Right cardiac atrium (tissue), 5 donors: ENCODE measurements at regions not wholly inside any gene's neighbourhood (a gene's known extent, or its start where the extent isn't known, plus 50 kb on each side); places are given as distances from the start of the nearest gene placed in this dataset.

Experiments
- ATAC-seq, 2 donors: fragments of 200-7000 bp; cut with Tn5 transposase; one replicate each; pipeline versions ENCODE4 v1.8.0 to v1.9.1; 2020; ENCODE audit warnings: moderate library complexity in 2 of 2, mild to moderate bottlenecking in 1 of 2
- DNase-seq, 3 donors: peaks; one replicate each; pipeline ENCODE4 v3.0.0-alpha.2; 2020
- H3K27ac ChIP-seq: one replicate; pipeline ENCODE4 v1.5.1; 2013; ENCODE audit warnings: mild to moderate bottlenecking, low read length, control low read depth, moderate library complexity
- H3K27me3 ChIP-seq: one replicate; pipeline ENCODE4 v1.6.1; 2013; ENCODE audit not compliant: control insufficient read depth, insufficient read depth
- H3K4me1 ChIP-seq: one replicate; pipeline ENCODE4 v1.6.1; 2013; ENCODE audit warnings: low read length; ENCODE audit not compliant: control insufficient read depth, insufficient read depth
- H3K4me3 ChIP-seq: one replicate; pipeline ENCODE4 v1.5.1; 2013; ENCODE audit warnings: low read length, control low read depth
- H3K9me3 ChIP-seq: one replicate; pipeline ENCODE4 v1.6.1; 2013; ENCODE audit warnings: low read length; ENCODE audit not compliant: control insufficient read depth
- WGBS: extraction: QIAGEN DNeasy Blood & Tissue Kit; methylation state at CpG from one replicate; pipeline ENCODE4 v1.1.7; 2013; 5-methylcytosine and 5-hydroxymethylcytosine counted together
- intact Hi-C, 4 donors: fragments of 100-400 bp; cut with DNase I; formaldehyde crosslinking; loops; one replicate each; pipeline versions ENCODE4 v1.11.0 to v1.14.0; 2022 to 2023
- donor health status: healthy with polysubstance abuse.
- donor health status: DM: no; HTN: yes; CAD: no.
- donor health status: DM: no; HTN: no; CAD: no.
- donor health status: DM: no; HTN: yes; CAD: no; lungs with severe emphysema.
- donor health status: DM: yes; HTN: yes; CAD: no.

GRCh38 chr7:136086712-136087111 is 109.6 kb upstream of the MTPN start:
- intact Hi-C loops = no loop called here
- H3K4me3 ChIP-seq = peak overlapping the region; percentile 44
- peaks cover 4% of the 10 kb centered on the region for H3K4me1 ChIP-seq
- DNase-seq = peak in 2 of 3 donors; percentile 49 to 66
- no peaks in the 10 kb centered on the region for H3K27me3 ChIP-seq
- H3K27ac ChIP-seq = no peak overlapping the region
- ATAC-seq = peak; percentile 100
- H3K9me3 ChIP-seq = no peaks in the 10 kb centered on the region
- 22% methylated on average over 3 of the region's 3 CpGs for WGBS

- DNase-seq (no peak), ATAC-seq (no peak)
- Histone ChIP-seq H3K27ac (no peak overlapping the region), H3K4me3 (no peak overlapping the region), H3K9me3 (no peaks in the 10 kb centered on the region), H3K27me3 (no peaks in the 10 kb centered on the region), H3K4me1 (no peaks in the 10 kb centered on the region)
- WGBS = 80% methylated on average over 2 of the region's 2 CpGs
- intact Hi-C loops = no loop called here
These were observed 102.8 kb upstream of the MTPN start for GRCh38 chr7:136079934-136080333.

- Histone ChIP-seq H3K4me1 (no peaks in the 10 kb centered on the region), H3K27me3 (no peaks in the 10 kb centered on the region), H3K9me3 (no peaks in the 10 kb centered on the region), H3K27ac (no peak overlapping the region), H3K4me3 (no peak overlapping the region)
- ATAC-seq (no peak), DNase-seq (no peak)
- WGBS = 48% methylated on average over 4 of the region's 4 CpGs
- intact Hi-C loops = no loop called here
These were observed 102.3 kb upstream of the MTPN start for GRCh38 chr7:136079478-136079892.

GRCh38 chr7:136079066-136079465 is 101.9 kb upstream of the MTPN start:
- DNase-seq (no peak), ATAC-seq (no peak)
- Histone ChIP-seq H3K9me3 (no peaks in the 10 kb centered on the region), H3K4me1 (no peaks in the 10 kb centered on the region), H3K27me3 (no peaks in the 10 kb centered on the region), H3K27ac (no peak overlapping the region), H3K4me3 (no peak overlapping the region)
- WGBS = 91% methylated on average over 1 of the region's 1 CpG
- intact Hi-C loops = no loop called here

- 49% methylated on average over 4 of the region's 4 CpGs for WGBS
- Histone ChIP-seq H3K9me3 (no peaks in the 10 kb centered on the region), H3K27me3 (no peaks in the 10 kb centered on the region), H3K27ac (no peak overlapping the region), H3K4me3 (no peak overlapping the region), H3K4me1 (no peaks in the 10 kb centered on the region)
- ATAC-seq (no peak), DNase-seq (no peak)
- intact Hi-C loops = no loop called here
These were observed 101.5 kb upstream of the MTPN start for GRCh38 chr7:136078630-136079029.

- Histone ChIP-seq H3K4me3 (no peak overlapping the region), H3K27ac (no peak overlapping the region), H3K27me3 (no peaks in the 10 kb centered on the region), H3K4me1 (no peaks in the 10 kb centered on the region), H3K9me3 (no peaks in the 10 kb centered on the region)
- 80% methylated on average over 2 of the region's 2 CpGs for WGBS
- intact Hi-C loops = no loop called here
- no peak for DNase-seq
- no peak for ATAC-seq
These were observed 99.8 kb upstream of the MTPN start for GRCh38 chr7:136076954-136077353.

- Histone ChIP-seq H3K27me3 (no peaks in the 10 kb centered on the region), H3K9me3 (no peaks in the 10 kb centered on the region), H3K4me3 (no peak overlapping the region), H3K4me1 (no peaks in the 10 kb centered on the region), H3K27ac (no peak overlapping the region)
- ATAC-seq (no peak), DNase-seq (no peak)
- 38% methylated on average over 2 of the region's 2 CpGs for WGBS
- intact Hi-C loops = no loop called here
These were observed 97.7 kb upstream of the MTPN start for GRCh38 chr7:136074843-136075242.

- Histone ChIP-seq H3K9me3 (no peaks in the 10 kb centered on the region), H3K4me1 (no peaks in the 10 kb centered on the region), H3K27me3 (no peaks in the 10 kb centered on the region), H3K4me3 (no peak overlapping the region), H3K27ac (no peak overlapping the region)
- ATAC-seq (no peak), DNase-seq (no peak)
- 71% methylated on average over 4 of the region's 4 CpGs for WGBS
- intact Hi-C loops = no loop called here
These were observed 95.3 kb upstream of the MTPN start for GRCh38 chr7:136072447-136072846.

- no peak for ATAC-seq
- no peaks in the 10 kb centered on the region for H3K9me3 ChIP-seq
- H3K27me3 ChIP-seq = no peaks in the 10 kb centered on the region
- intact Hi-C loops = no loop called here
- WGBS = 53% methylated on average over 6 of the region's 6 CpGs
- no peak overlapping the region for H3K27ac ChIP-seq
- H3K4me3 ChIP-seq = no peak overlapping the region
- H3K4me1 ChIP-seq = no peaks in the 10 kb centered on the region
- no peak for DNase-seq
These were observed 93.8 kb upstream of the MTPN start for GRCh38 chr7:136070736-136071505.

GRCh38 chr7:136069840-136070529 is 92.8 kb upstream of the MTPN start:
- no peak for ATAC-seq
- 94% methylated on average over 1 of the region's 1 CpG for WGBS

GRCh38 chr7:136067277-136067676 is 90.1 kb upstream of the MTPN start:
- no peak for ATAC-seq
- no peak for DNase-seq

More at GRCh38 chr7:136069840-136070529, 92.8 kb upstream of the MTPN start:
- no peaks in the 10 kb centered on the region for H3K27me3 ChIP-seq
- intact Hi-C loops = no loop called here
- H3K4me1 ChIP-seq = no peaks in the 10 kb centered on the region
- no peak for DNase-seq
- H3K27ac ChIP-seq = no peak overlapping the region
- H3K4me3 ChIP-seq = no peak overlapping the region
- H3K9me3 ChIP-seq = no peaks in the 10 kb centered on the region

More at GRCh38 chr7:136067277-136067676, 90.1 kb upstream of the MTPN start:
- Histone ChIP-seq H3K4me3 (no peak overlapping the region), H3K27me3 (no peaks in the 10 kb centered on the region), H3K9me3 (no peaks in the 10 kb centered on the region), H3K4me1 (no peaks in the 10 kb centered on the region), H3K27ac (no peak overlapping the region)
- WGBS = 67% methylated on average over 1 of the region's 1 CpG
- intact Hi-C loops = no loop called here
